ENCODE measurements at regions not wholly inside any gene's neighbourhood (a gene's known extent, or its start where the extent isn't known, plus 50 kb on each side); places are given as distances from the start of the nearest gene placed in this dataset.
"Not testable (repeated sequence)": the region's sequence is repeated elsewhere in the genome, so short reads cannot be mapped to it uniquely, and the experiment has no call there.

DNA sequence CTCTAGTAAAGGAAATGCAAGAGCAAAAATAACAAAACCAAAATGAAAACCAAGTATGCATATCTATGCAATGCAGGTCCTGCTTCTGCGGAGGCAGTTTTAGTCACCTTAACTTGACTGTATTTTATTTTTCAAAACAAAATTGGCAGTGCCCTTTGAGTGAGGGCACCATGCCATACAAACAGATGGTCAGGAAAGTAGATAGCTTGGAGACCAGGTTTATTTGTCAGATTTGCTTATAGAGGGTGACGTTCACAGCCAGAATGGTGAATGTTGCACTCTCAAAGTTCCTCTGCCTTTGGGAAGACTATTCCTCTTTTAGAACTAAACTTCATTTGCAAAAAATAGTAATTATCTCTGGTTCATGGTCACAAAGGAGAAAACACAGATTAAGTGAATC is 801.9 kb downstream of the ANKRD7 start:
- Histone ChIP-seq H3K27me3 (ENCODE audit: insufficient read depth, poor library complexity, severe bottlenecking) (no peaks in the 10 kb centered on the region), H3K4me3 (replicated peaks; ENCODE audit: insufficient read depth, low read length) (no peak overlapping the region), H3K27ac (replicated peaks) (no peak overlapping the region)
- no peak for TF ChIP-seq GABPA (IDR thresholded peaks at IDR 0.05; ENCODE audit: low read depth)
- no peak for TF ChIP-seq POLR2AphosphoS5 (IDR thresholded peaks at IDR 0.05; ENCODE audit: low read depth)
- TF ChIP-seq, protein P1, sequence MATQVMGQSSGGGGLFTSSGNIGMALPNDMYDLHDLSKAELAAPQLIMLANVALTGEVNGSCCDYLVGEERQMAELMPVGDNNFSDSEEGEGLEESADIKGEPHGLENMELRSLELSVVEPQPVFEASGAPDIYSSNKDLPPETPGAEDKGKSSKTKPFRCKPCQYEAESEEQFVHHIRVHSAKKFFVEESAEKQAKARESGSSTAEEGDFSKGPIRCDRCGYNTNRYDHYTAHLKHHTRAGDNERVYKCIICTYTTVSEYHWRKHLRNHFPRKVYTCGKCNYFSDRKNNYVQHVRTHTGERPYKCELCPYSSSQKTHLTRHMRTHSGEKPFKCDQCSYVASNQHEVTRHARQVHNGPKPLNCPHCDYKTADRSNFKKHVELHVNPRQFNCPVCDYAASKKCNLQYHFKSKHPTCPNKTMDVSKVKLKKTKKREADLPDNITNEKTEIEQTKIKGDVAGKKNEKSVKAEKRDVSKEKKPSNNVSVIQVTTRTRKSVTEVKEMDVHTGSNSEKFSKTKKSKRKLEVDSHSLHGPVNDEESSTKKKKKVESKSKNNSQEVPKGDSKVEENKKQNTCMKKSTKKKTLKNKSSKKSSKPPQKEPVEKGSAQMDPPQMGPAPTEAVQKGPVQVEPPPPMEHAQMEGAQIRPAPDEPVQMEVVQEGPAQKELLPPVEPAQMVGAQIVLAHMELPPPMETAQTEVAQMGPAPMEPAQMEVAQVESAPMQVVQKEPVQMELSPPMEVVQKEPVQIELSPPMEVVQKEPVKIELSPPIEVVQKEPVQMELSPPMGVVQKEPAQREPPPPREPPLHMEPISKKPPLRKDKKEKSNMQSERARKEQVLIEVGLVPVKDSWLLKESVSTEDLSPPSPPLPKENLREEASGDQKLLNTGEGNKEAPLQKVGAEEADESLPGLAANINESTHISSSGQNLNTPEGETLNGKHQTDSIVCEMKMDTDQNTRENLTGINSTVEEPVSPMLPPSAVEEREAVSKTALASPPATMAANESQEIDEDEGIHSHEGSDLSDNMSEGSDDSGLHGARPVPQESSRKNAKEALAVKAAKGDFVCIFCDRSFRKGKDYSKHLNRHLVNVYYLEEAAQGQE (IDR thresholded peaks at IDR 0.05; ENCODE audit: insufficient replicate concordance, low read depth): no peak
- TF ChIP-seq, protein P2, sequence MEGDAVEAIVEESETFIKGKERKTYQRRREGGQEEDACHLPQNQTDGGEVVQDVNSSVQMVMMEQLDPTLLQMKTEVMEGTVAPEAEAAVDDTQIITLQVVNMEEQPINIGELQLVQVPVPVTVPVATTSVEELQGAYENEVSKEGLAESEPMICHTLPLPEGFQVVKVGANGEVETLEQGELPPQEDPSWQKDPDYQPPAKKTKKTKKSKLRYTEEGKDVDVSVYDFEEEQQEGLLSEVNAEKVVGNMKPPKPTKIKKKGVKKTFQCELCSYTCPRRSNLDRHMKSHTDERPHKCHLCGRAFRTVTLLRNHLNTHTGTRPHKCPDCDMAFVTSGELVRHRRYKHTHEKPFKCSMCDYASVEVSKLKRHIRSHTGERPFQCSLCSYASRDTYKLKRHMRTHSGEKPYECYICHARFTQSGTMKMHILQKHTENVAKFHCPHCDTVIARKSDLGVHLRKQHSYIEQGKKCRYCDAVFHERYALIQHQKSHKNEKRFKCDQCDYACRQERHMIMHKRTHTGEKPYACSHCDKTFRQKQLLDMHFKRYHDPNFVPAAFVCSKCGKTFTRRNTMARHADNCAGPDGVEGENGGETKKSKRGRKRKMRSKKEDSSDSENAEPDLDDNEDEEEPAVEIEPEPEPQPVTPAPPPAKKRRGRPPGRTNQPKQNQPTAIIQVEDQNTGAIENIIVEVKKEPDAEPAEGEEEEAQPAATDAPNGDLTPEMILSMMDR (IDR thresholded peaks at IDR 0.05; ENCODE audit: insufficient read depth, low read length): no peak
- no peak for TF ChIP-seq SPI1 (IDR thresholded peaks at IDR 0.05; ENCODE audit: borderline replicate concordance, low read depth)
- no peak for DNase-seq (ENCODE audit: low read depth in 1 of 2, low spot score in 1 of 2)

DNA sequence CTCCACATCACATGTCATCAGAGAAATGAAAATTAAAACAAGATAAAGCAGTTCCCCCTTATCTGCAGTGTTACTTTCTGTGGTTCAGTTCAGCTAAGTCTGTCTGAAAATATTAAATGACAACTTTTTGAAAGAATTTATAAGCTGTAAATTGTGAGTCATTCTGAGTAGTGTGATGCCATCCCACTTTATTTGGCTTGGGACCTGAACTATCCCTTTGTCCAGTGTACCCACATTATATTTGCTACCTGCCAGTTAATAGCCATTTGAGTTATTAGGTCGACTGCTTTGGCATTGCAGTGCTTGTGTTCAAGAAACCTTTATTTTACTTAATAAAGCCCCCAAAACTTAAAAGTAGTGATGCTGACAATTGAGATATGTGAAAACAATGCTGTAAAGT is 804.2 kb downstream of the ANKRD7 start:
- TF ChIP-seq, protein P2 (IDR thresholded peaks at IDR 0.05; ENCODE audit: insufficient read depth, low read length): no peak
- TF ChIP-seq SPI1 (IDR thresholded peaks at IDR 0.05; ENCODE audit: borderline replicate concordance, low read depth) (no peak), POLR2AphosphoS5 (IDR thresholded peaks at IDR 0.05; ENCODE audit: low read depth) (no peak), GABPA (IDR thresholded peaks at IDR 0.05; ENCODE audit: low read depth) (no peak)
- TF ChIP-seq, protein P1 (IDR thresholded peaks at IDR 0.05; ENCODE audit: insufficient replicate concordance, low read depth): no peak
- H3K27ac ChIP-seq (replicated peaks): no peak overlapping the region
- H3K27me3 ChIP-seq (ENCODE audit: insufficient read depth, poor library complexity, severe bottlenecking): no peaks in the 10 kb centered on the region
- no peak for DNase-seq (ENCODE audit: low read depth in 1 of 2, low spot score in 1 of 2)
- H3K4me3 ChIP-seq (replicated peaks; ENCODE audit: insufficient read depth, low read length): no peak overlapping the region

DNA sequence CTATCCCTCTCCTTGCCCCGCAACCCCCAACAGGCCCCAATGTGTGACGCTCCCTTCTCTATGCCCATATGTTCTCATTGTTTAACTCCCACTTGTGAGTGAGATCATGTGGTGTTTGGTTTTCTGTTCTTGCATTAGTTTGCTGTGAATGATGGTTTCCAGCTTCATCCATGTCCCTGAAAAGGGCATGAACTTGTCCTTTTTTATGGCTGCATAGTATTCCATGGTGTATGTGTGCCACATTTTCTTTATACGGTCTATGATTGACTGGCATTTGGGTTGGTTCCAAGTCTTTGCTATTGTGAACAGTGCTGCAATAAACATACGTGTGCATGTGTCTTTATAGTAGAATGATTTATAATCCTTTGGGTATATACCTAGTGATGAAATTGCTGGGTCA is 807.6 kb downstream of the ANKRD7 start:
- not testable (repeated sequence) for DNase-seq (ENCODE audit: low read depth in 1 of 2, low spot score in 1 of 2); H3K4me3 ChIP-seq (replicated peaks; ENCODE audit: insufficient read depth, low read length); H3K27me3 ChIP-seq (ENCODE audit: insufficient read depth, poor library complexity, severe bottlenecking); H3K27ac ChIP-seq (replicated peaks)

DNA sequence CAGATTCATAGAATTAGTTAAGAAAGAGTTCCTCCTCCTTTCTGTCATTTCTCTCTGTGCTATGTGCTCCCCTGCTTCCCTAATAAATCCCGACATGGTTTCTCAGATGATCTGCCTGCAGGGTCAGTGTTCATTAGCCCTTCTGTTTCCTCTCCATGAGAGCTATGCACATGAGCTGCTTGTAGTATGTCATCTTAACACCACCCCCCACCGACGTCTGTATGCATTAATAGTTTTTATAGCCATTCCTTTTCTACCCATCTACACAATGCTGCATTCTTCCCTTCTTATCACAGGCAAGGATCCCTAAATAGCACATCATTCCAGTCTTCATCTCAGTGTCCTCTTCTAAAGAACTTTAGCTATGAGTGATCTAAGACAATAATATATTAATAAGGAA is 809.1 kb downstream of the ANKRD7 start:
- DNase-seq (ENCODE audit: low read depth in 1 of 2, low spot score in 1 of 2): no peak
- Histone ChIP-seq H3K4me3 (replicated peaks; ENCODE audit: insufficient read depth, low read length) (no peak overlapping the region), H3K27ac (replicated peaks) (no peak overlapping the region), H3K27me3 (ENCODE audit: insufficient read depth, poor library complexity, severe bottlenecking) (no peaks in the 10 kb centered on the region)
- no peak for TF ChIP-seq SPI1 (IDR thresholded peaks at IDR 0.05; ENCODE audit: borderline replicate concordance, low read depth)
- TF ChIP-seq, protein P1 (IDR thresholded peaks at IDR 0.05; ENCODE audit: insufficient replicate concordance, low read depth): no peak
- TF ChIP-seq POLR2AphosphoS5 (IDR thresholded peaks at IDR 0.05; ENCODE audit: low read depth): no peak
